HG03469 (cell line): ENCODE measurements at regions not wholly inside any gene's neighbourhood (a gene's known extent, or its start where the extent isn't known, plus 50 kb on each side); places are given as distances from the start of the nearest gene placed in this dataset.
"Not testable (repeated sequence)": the region's sequence is repeated elsewhere in the genome, so short reads cannot be mapped to it uniquely, and the experiment has no call there.

ENCODE experiments used
- ATAC-seq: cut with Tn5 transposase; IDR thresholded peaks from one replicate; pipeline ENCODE4 v1.9.1; 2021; ENCODE audit warnings: mild to moderate bottlenecking, moderate library complexity, moderate number of reproducible peaks; ENCODE audit not compliant: unreplicated experiment

GRCh38 chr4:189707227-189707626, 233.4 kb upstream of the FRG1 start:
- ATAC-seq: not testable (repeated sequence)

GRCh38 chr4:189711956-189712355, 228.7 kb upstream of the FRG1 start:
- ATAC-seq: not testable (repeated sequence)

GRCh38 chr4:189721016-189721993, 219.4 kb upstream of the FRG1 start:
- not testable (repeated sequence) for ATAC-seq

DNA sequence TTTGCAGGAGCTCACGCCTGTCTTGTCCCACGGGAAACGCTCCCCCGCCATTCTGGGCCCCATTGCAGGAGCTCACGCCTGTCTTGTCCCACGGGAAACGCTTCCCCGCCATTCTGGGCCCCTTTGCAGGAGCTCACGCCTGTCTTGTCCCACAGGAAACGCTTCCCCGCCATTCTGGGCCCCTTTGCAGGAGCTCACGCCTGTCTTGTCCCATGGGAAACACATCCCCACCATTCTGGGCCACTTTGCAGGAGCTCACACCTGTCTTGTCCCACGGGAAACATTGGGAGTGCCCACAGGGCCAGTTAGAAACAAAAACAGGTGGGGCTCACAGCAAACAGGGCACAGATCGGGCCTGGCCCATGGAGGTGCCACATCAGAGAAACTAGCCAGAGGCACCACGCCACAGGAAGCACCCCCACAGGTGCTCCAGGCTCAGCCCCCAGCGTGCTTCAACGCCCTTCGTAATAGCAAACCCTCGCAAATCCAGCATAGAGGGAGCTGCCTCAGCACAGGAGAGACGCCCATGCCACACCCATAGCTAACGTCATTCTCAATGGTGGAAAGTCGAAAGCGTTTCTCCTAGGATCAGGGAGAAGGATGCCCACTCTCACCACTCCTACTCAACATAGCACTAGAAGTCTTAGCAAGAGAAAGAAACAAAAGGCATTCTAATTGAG, 218.2 kb upstream of the FRG1 start:
- not testable (repeated sequence) for ATAC-seq

- not testable (repeated sequence) for ATAC-seq
Measured at GRCh38 chr4:189727982-189728638, 212.6 kb upstream of the FRG1 start.

DNA sequence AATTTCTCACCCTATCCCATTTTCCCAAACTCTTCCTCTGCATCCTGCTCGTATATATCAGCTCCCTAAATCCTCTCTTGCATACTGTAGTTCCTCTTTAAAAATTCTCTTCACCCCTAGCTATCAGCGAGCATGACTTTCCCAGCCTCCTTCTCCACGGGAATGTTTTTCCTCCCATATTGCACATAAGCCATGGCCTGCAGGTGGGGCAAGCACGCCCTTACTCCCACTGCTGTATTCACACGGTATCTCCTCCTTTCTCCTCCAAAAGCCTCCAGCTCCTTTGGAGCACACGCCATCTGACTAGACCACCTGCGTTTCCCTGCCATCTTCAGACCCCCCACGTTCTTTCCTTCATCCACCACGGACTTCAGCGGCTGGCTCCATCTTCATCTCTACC, 208.7 kb upstream of the FRG1 start:
- ATAC-seq: not testable (repeated sequence)

DNA sequence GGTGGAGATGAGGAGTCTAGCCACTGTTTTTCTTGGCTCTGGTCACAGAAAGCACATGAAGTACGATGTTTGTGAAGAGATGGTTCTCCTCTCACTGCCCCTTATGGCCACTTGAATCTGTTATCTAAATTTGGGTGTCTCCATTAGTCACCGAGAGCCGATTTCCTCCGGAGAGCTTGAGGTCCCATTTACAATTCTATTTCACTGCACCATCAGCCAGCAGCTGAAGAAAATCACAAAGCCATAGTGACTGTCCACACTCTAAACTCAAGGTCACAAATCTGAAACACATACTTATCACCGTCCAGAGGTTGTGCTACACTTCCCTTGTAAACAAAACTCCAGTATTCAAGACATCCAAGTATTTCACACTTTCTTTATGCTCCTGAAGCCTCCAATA, 207.2 kb upstream of the FRG1 start:
- not testable (repeated sequence) for ATAC-seq

DNA sequence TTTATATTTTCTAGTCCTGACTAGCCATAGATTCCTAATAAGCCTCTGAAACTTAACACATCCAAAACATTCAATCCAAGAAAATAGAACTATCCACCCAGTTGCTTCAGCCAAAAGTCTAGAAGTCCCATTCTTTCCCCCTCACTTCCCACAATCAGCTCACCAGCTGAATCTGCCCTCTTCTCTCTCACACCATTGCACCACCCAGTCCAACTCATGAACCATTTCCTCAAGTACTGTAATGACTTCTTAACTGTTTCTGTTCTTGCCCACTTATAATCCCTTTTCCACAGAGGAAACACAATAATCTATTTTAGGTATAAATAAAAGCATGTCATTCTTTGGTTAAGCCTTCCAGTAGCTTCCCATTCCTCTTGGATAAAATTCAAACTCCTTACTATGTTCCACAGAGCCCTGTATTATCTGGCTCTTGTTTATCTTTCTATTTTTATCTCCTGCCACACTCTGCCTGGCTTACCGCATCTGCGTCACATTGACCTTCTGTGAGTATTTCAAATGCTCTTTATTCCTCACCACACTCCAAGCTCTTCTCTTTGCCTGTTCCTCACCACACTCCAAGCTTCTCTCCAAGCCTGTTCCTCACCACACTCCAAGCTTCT, 205.9 kb upstream of the FRG1 start:
- ATAC-seq: not testable (repeated sequence)

DNA sequence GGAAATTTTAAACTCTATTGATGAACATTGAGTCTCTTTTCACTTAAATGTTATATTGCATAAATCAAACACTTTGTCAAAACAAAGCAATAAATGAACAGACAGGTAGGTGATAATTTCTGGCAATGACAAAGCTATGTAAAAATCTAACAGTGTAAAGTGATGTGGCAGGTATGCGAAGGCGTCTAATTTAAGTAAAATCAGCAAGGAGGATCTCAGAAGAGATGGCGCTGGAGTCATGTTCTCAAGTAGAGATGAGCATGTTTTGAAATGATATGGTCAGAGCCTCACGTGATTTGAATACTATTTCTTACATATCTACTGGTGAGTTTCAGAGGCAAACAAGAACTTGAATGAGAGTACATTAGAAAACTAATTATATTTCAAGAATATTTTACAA, 204.0 kb upstream of the FRG1 start:
- not testable (repeated sequence) for ATAC-seq

DNA sequence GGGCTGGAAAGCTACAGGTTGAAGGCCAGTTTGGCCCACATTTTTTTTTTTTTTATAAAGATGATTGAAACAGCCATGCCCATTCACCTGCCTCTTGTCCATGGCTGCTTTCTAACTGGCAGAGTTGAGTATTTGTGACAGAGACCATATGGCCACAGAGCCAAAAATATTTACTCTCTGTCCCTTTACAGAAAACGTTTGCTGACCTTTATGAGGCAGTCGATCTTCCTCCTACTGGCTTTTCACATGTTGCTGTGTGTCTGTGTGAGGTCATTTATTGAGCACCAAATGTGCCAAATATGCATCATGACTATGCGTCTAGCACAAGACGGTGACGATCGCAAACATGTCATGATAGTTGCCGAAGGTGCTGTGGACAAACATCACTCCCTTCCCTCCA, 200.6 kb upstream of the FRG1 start:
- ATAC-seq: not testable (repeated sequence)

DNA sequence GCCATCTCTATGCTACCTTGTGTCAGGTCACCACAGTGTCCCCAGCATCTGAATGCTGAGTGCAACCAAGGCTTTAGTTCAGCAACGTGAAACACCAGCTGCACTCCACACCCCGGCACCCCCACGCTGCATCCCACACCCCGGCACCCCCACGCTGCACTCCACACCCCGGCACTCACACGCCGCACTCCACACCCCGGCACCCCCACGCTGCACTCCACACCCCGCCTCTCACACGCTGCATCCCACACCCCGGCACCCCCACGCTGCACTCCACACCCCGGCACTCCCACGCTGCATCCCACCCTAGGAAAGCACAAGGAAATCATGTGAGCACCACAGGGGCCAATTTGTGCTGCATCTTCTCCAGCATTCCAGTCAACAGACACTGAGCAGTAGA, 199.8 kb upstream of the FRG1 start:
- no peak for ATAC-seq

GRCh38 chr4:189753092-189753491, 187.6 kb upstream of the FRG1 start:
- not testable (repeated sequence) for ATAC-seq

DNA sequence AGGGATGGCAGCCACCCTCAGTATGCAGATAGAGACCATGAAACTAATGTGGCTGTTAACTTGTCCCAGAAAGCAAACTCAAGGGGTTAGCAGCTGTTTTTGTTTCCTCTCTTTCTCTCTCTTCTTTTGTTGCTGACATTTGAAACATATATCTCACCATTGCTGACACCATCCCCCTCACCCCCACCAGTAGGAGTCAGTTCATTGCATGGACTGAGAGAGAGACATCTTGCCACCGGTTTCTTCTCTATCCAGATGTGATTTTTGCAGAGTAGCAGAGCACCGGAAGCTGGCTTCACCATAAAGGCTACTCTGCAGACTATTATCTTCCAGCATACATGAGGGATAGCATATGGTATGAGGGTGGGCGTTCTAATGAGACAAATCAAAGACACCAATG, 177.1 kb upstream of the FRG1 start:
- ATAC-seq: no peak

- no peak for ATAC-seq
Measured at GRCh38 chr4:189765301-189765700, 175.4 kb upstream of the FRG1 start.

GRCh38 chr4:189765736-189766135, 174.9 kb upstream of the FRG1 start:
- no peak for ATAC-seq

DNA sequence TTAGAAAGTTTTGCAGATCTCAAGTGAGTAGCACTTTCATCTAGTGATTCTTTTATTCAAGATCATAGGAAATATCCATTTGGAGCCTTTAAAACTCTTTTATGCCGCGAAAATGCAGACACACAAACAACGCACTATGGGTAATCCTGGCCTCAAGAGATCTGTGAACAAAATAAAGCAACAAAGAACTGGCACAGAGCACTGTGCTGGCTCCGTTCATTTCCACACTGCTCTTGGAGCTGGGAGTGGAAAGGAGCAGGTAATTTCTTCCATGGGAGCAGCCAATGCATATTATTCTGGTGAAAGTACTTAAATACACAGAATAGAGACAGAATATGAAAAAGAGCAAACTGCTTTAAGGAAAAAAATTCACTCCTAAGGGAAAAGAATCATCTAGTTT, 172.7 kb upstream of the FRG1 start:
- no peak for ATAC-seq

- ATAC-seq: no peak
Measured at GRCh38 chr4:189769131-189769530, 171.5 kb upstream of the FRG1 start.

DNA sequence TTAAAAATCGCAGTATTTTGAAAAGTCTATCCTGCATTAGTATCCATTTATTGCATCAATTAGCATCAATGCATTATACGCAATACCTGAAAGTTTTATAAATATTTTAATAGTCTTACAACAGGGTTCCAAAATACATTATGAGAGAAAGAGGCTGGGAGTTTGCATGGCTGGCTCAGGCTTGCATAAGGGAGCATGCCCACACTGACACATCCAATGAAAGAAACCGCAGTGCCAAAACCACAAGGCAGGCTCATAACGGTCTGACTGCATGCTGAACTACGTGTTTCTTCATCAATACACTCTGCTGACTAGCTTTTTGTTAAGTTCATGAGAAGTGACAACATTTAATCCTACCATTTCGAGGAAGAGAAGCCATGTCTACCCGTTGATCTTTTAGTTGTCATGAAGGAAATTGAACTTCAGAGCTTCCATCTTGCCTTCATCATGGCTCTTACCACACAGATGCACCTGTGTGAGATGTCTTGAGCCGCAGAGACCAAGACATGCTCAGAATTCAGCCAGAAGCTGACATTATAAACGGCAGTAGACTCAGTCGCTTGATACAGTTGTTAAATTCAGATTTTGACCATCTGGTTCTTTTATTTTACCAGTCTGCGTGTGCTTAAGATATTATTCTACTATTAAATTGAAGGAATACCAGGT, 168.8 kb upstream of the FRG1 start:
- no peak for ATAC-seq

DNA sequence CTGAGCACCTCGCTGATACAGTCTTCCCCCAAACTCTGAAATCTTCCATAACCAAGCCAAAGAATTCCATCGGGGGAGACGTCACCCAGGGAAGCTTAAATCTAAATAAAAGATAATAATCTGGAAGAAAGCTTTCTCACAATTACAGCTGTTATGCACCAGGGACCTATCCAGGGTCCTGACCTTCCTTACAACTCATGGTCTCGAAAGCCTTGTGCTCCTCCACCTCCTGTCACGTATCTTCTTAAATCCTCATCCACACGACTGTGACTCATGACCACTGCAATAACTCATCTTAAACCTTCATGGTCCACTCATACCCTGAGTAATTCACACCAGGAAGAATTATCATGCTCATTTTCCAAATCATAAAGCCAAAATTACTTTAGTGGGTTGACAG, 166.8 kb upstream of the FRG1 start:
- no peak for ATAC-seq

- no peak for ATAC-seq
Measured at GRCh38 chr4:189779281-189779980, 161.2 kb upstream of the FRG1 start.
